ENCODE measurements at regions not wholly inside any gene's neighbourhood (a gene's known extent, or its start where the extent isn't known, plus 50 kb on each side); places are given as distances from the start of the nearest gene placed in this dataset.
"Not testable (repeated sequence)": the region's sequence is repeated elsewhere in the genome, so short reads cannot be mapped to it uniquely, and the experiment has no call there.

DNA sequence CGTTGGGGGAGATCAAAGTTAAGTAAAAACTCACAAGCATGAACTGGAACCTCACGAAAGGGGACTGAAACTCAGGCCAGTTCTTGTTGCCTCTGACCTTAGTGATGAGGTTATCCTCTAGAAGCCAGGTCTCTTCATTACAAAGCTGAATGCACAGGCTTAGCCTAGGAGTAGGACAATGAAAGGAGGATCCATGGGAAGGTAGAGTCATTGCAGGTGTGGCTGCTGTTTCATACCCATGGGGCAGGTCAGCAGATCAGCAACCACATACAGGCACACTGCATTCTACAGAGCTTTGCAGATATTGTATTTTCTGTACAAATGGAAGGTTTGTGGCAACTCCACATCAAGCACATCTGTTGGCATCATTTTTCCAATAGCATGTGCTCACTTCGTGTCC lies 341.3 kb upstream of the SOX9 start:
- H3K4me3 ChIP-seq (ENCODE audit: low read depth, low read length), result no peak overlapping the region
- no peak for DNase-seq (ENCODE audit: low read depth)
- TF ChIP-seq, protein P1, sequence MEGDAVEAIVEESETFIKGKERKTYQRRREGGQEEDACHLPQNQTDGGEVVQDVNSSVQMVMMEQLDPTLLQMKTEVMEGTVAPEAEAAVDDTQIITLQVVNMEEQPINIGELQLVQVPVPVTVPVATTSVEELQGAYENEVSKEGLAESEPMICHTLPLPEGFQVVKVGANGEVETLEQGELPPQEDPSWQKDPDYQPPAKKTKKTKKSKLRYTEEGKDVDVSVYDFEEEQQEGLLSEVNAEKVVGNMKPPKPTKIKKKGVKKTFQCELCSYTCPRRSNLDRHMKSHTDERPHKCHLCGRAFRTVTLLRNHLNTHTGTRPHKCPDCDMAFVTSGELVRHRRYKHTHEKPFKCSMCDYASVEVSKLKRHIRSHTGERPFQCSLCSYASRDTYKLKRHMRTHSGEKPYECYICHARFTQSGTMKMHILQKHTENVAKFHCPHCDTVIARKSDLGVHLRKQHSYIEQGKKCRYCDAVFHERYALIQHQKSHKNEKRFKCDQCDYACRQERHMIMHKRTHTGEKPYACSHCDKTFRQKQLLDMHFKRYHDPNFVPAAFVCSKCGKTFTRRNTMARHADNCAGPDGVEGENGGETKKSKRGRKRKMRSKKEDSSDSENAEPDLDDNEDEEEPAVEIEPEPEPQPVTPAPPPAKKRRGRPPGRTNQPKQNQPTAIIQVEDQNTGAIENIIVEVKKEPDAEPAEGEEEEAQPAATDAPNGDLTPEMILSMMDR (IDR thresholded peaks at IDR 0.05; ENCODE audit: low read depth, low read length, missing control alignments), result no peak
- in situ Hi-C loops (cut with HindIII; ENCODE audit: low sequenced_read_pairs), result no loop called here

DNA sequence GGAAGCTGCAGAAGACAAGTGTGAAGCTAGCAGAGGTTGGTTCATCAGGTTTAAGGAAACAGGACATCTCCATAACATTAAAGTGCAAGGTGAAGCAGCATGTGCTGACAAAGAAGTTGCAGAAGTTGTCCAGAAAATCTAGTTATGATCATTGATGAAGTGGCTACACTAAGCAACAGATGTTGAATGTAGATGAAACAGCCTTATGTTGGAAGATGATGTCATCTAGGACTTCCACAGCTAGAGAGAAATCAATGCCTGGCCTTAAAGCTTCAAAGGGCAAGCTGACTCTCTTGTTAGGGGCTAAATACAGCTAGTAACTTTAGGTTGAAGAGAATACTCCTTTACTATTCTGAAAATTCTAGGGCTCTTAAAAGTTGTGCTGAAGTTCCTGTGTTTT lies 340.2 kb upstream of the SOX9 start:
- TF ChIP-seq, protein P1 (IDR thresholded peaks at IDR 0.05; ENCODE audit: low read depth, low read length, missing control alignments), result no peak
- H3K4me3 ChIP-seq (ENCODE audit: low read depth, low read length), result no peak overlapping the region
- in situ Hi-C loops (cut with HindIII; ENCODE audit: low sequenced_read_pairs), result no loop called here
- DNase-seq (ENCODE audit: low read depth), result no peak

DNA sequence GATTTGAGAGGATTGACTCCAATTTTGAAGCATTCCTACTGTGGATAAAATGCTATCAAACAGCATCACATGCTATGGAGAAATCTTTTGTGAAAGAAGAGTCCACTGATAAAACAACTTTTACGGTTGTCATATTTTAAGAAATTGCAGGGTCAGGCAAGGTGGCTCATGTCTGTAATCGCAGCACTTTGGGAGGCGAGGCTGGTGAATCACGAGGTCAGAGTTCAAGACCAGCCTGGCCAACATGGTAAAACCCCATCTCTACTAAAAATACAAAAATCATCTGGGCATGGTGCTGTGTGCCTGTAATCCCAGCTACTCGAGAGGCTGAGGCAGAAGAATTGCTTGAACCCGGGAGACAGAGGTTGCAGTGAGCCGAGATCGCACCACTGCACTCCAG lies 338.8 kb upstream of the SOX9 start:
- in situ Hi-C loops (cut with HindIII; ENCODE audit: low sequenced_read_pairs); DNase-seq (ENCODE audit: low read depth); H3K4me3 ChIP-seq (ENCODE audit: low read depth, low read length): not testable (repeated sequence)

DNA sequence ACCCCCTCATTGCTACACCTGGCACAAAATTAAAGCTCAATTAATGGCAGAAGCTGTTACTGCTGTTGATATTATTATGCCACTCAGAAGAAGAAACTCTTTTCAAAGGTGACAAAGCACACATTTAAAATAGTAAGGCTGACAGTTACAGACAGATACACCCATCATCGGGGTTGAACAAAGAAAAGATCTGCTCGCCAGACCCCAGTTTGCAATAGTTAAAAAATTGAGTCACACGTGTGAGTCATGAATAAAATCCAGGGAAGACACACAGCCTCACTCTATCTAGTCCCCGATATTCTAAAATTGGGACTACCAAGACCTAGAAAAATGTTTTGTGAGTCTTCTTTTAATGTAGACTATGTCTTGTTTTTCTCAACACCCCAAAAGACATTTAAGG lies 330.0 kb upstream of the SOX9 start:
- TF ChIP-seq, protein P1 (IDR thresholded peaks at IDR 0.05; ENCODE audit: low read depth, low read length, missing control alignments), result no peak
- DNase-seq (ENCODE audit: low read depth), result no peak
- H3K4me3 ChIP-seq (ENCODE audit: low read depth, low read length), result no peak overlapping the region
- in situ Hi-C loops (cut with HindIII; ENCODE audit: low sequenced_read_pairs), result no loop called here

DNA sequence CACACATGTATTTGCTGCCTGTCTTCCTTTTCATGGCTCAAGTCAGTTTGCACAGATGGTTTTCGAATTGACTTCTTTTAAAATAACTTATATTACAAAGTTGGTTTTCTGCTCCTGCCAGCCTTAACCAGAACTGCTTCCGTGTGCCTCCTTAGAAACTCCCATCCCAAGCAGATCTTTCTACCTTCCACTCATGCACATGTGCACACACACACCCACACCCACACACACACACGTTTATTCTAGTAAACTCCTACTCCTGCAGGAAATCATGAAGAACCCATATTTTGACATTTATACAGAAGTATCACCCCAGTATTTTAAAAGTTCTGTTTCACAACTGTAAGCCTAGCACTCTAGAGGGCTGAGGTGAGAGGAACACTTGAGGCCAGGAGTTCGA lies 329.5 kb upstream of the SOX9 start:
- no peak overlapping the region for H3K4me3 ChIP-seq (ENCODE audit: low read depth, low read length)
- in situ Hi-C loops (cut with HindIII; ENCODE audit: low sequenced_read_pairs), result no loop called here
- TF ChIP-seq, protein P1 (IDR thresholded peaks at IDR 0.05; ENCODE audit: low read depth, low read length, missing control alignments), result no peak
- DNase-seq (ENCODE audit: low read depth), result no peak

DNA sequence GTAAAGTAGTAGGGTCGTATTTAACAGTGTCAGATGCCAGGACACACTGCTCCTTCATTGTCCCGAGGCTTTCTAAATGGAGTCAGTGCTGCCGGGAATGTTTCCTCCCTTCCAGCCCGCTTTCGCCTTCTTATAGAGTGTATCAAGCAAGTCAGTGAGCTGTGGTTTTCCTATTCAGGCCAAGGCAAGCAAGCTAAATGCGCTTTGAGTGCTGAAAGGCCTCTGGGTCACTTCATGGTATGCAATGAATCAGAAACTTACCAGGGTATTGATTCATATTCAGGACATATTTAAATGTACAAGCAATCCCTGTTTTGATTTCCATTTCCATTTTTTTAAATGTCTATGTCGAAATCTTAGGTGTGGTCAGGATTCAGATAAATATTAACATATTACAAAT lies 327.9 kb upstream of the SOX9 start:
- peak; percentile 92 for DNase-seq (ENCODE audit: low read depth)
- TF ChIP-seq, protein P1 (IDR thresholded peaks at IDR 0.05; ENCODE audit: low read depth, low read length, missing control alignments), result no peak
- in situ Hi-C loops (cut with HindIII; ENCODE audit: low sequenced_read_pairs), result no loop called here

DNA sequence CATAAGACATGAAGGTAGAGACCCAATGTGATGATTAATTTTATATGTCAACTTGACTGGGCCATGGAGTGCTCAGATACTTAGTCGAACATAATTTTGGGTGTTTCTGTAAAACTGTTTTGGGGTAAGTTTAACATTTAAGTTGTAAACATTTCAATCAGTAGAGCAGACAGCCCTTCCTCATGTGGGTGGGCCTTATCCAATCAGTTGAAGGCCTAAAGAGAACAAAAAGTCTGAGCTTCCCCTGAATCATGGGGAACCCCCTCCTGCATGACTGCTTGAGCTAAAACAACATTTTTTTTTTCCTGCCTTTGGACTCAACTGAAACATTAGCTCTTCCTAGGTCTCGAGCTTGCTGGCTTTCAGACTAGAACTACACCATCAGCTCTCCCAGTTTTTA lies 327.3 kb upstream of the SOX9 start:
- DNase-seq (ENCODE audit: low read depth), result no peak
- TF ChIP-seq, protein P1 (IDR thresholded peaks at IDR 0.05; ENCODE audit: low read depth, low read length, missing control alignments), result no peak
- no peak overlapping the region for H3K4me3 ChIP-seq (ENCODE audit: low read depth, low read length)
- in situ Hi-C loops (cut with HindIII; ENCODE audit: low sequenced_read_pairs), result no loop called here

More for the DNA sequence above, 327.9 kb upstream of the SOX9 start:
- no peak overlapping the region for H3K4me3 ChIP-seq (ENCODE audit: low read depth, low read length)

Measured in astrocyte of the cerebellum (primary cell).